IPS-18a (cell line): ENCODE measurements at regions not wholly inside any gene's neighbourhood (a gene's known extent, or its start where the extent isn't known, plus 50 kb on each side); places are given as distances from the start of the nearest gene placed in this dataset.
"Not testable (repeated sequence)": the region's sequence is repeated elsewhere in the genome, so short reads cannot be mapped to it uniquely, and the experiment has no call there.

ENCODE experiments used
- H3K27ac ChIP-seq: one replicate; pipeline ENCODE4 v1.5.1; 2013; ENCODE audit warnings: low read length
- H3K27me3 ChIP-seq: one replicate; pipeline ENCODE4 v1.6.1; 2013; ENCODE audit warnings: mild to moderate bottlenecking, low read length; ENCODE audit not compliant: control insufficient read depth, insufficient read depth
- H3K36me3 ChIP-seq: one replicate; pipeline ENCODE4 v1.6.1; 2013; ENCODE audit warnings: low read depth, low read length; ENCODE audit not compliant: control insufficient read depth
- H3K4me1 ChIP-seq: one replicate; pipeline ENCODE4 v1.6.1; 2013; ENCODE audit warnings: low read depth, low read length; ENCODE audit not compliant: control insufficient read depth
- H3K4me3 ChIP-seq: one replicate; pipeline ENCODE4 v1.5.1; 2013; ENCODE audit warnings: low read length
- H3K9ac ChIP-seq: one replicate; pipeline ENCODE4 v1.6.1; 2013; ENCODE audit warnings: mild to moderate bottlenecking, low read length, moderate library complexity
- H3K9me3 ChIP-seq: one replicate; pipeline ENCODE4 v1.6.1; 2013; ENCODE audit warnings: low read depth, low read length; ENCODE audit not compliant: control insufficient read depth

DNA sequence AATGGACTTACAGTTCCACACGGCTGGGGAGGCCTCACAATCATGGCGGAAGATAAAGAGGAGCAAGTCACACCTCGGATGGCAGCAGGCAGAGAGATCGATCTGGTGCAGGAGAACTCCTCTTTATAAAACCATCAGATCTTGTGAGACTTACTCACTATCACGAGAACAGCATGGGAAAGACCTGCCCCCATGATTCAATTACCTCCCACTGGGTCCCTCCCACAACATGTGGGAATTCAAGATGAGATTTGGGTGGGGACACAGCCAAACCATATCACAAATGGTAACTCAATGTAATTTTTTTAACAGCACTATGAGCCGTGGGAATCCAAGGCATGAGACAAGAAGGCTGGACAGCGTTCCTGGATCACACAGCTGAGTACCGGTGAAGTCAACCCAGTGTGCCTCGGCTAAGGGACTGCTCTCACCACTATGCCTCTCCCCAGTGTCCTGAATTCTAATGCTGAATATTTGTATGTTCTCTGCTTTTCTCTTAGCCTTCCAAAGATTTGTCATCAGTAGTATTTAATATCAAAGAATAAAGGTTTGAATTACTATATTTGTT lies 84.3 kb downstream of the IRS2 start:
- H3K27me3 ChIP-seq, H3K27ac ChIP-seq, H3K4me3 ChIP-seq, H3K9me3 ChIP-seq, H3K36me3 ChIP-seq, H3K9ac ChIP-seq, H3K4me1 ChIP-seq: not testable (repeated sequence)

DNA sequence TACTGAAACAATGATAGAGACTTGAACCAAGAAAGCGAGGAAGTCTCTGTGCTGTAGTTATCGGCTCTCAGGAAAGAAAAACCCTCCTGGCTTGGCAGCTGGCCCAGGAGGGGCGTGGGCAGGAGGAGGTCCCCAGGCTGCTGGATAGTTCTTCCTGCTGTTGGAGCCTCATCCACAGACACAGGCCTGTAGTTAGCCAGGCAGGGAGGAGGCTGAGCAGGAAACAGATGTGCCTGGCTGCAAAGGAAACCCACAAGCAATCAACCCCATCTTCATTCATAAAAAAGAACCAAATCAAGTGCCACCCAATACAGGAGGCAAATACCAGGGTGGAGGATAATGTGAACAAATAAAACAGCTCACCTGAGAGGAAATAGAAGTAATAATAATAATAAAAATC lies 86.2 kb downstream of the IRS2 start:
- H3K9me3 ChIP-seq, result peaks cover 3% of the 10 kb centered on the region
- no peaks in the 10 kb centered on the region for H3K36me3 ChIP-seq
- no peaks in the 10 kb centered on the region for H3K27me3 ChIP-seq
- H3K4me3 ChIP-seq, result no peak overlapping the region
- H3K4me1 ChIP-seq, result no peaks in the 10 kb centered on the region
- no peak overlapping the region for H3K9ac ChIP-seq
- no peak overlapping the region for H3K27ac ChIP-seq

DNA sequence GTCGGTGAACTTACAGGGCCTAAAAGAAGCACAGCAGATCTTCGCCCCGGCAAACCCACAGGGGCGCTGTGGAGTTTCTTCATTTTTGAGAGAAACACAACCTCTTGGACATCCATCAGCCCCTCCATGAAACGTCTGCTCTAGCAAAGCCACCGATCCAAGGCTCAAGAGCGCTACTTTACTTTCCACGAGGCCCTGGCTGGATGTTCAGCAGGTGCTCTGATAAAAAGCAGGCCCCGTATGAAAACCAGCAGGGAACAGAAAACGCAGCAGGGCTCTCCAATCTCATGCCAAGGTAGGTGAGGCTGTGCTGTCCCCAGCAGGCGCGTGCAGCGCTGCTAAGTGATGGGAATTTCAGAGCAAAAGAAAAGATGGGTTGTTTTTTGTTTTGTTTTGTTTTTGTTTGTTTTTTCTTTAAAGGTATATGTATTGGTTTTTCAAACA lies 86.7 kb downstream of the IRS2 start:
- Histone ChIP-seq H3K27ac (no peak overlapping the region), H3K9ac (no peak overlapping the region), H3K27me3 (no peaks in the 10 kb centered on the region), H3K4me1 (no peaks in the 10 kb centered on the region), H3K36me3 (no peaks in the 10 kb centered on the region), H3K4me3 (no peak overlapping the region), H3K9me3 (peaks cover 3% of the 10 kb centered on the region)

DNA sequence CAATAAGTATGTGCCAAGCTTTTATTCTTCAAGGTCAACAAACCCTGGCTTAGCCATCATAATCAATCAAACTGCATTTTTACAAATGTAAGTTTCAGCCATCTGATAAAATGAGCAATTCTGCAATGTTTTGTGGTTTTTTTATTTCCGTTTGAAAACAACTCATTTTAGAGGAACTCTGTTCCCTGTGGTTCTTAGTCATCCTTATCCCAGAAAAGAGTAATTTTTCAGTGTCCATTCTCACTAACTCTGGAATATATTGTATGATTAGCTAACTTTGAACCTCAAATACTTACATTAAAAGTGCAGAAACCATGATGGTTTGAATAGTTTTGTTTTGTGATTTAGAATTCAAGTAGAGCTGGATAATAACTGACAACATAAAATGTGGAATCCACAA lies 87.6 kb downstream of the IRS2 start:
- H3K27me3 ChIP-seq, result no peaks in the 10 kb centered on the region
- H3K4me3 ChIP-seq, result no peak overlapping the region
- no peaks in the 10 kb centered on the region for H3K4me1 ChIP-seq
- no peak overlapping the region for H3K9ac ChIP-seq
- no peaks in the 10 kb centered on the region for H3K9me3 ChIP-seq
- no peaks in the 10 kb centered on the region for H3K36me3 ChIP-seq
- no peak overlapping the region for H3K27ac ChIP-seq

DNA sequence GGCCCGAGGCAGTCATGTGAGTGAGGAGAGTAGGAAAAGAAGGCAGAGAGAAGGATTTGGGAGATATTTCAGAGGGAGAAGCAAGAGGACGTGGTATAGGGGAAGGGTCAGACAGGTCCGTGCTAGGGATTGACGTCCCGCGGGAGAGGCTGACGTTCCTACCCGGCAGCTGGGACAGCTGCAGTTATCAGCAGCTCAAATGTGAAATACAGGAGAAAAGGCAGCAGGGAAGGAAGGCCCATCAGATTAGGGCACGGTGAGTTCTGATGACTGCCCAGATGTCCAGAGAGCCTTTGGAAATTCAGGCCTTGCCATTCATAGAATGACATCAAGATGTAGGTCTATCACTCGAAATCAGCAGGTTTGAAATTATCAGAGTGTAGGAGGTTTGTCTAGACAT lies 88.4 kb downstream of the IRS2 start:
- Histone ChIP-seq H3K36me3 (no peaks in the 10 kb centered on the region), H3K27ac (no peak overlapping the region), H3K4me3 (no peak overlapping the region), H3K27me3 (no peaks in the 10 kb centered on the region), H3K9me3 (no peaks in the 10 kb centered on the region), H3K4me1 (no peaks in the 10 kb centered on the region), H3K9ac (no peak overlapping the region)

DNA sequence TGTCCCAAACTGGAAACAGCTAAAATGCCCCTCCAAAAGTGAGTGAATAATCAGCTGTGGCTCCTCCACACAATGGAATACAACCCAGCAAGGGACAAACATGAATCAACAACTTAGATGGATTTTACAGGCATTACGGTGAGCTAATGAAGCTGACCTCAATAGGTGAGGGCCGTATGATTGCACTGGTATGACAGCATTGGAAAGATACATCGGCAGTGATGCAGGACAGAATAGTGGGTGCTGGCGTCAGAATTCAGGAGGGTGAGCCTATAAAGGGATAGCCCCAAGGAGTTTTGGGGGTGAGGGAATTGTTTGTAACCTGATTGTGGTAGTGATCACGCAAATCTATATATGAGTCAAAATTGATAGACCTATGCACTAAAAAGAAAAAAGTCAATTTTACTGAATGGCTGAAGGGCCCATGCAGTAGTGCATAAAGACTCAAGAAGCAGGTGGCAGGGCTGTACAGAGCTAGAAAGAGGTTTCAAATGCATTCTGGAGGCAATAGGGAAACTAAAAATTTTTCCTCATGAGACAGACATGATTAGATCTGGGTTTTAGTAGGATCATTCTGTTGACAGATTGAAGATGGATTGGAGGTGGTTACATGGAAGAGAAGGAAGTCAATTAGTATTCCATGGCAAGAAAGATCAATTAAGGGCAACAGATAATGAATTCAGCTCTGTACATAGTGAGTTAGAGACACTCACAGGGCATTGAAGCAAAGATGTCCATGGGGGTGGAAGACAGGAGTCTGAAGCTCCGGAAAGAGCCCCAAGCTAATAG lies 90.8 kb downstream of the IRS2 start:
- Histone ChIP-seq H3K27me3 (no peaks in the 10 kb centered on the region), H3K4me1 (no peaks in the 10 kb centered on the region), H3K9me3 (no peaks in the 10 kb centered on the region), H3K27ac (no peak overlapping the region), H3K4me3 (no peak overlapping the region), H3K9ac (no peak overlapping the region), H3K36me3 (no peaks in the 10 kb centered on the region)

DNA sequence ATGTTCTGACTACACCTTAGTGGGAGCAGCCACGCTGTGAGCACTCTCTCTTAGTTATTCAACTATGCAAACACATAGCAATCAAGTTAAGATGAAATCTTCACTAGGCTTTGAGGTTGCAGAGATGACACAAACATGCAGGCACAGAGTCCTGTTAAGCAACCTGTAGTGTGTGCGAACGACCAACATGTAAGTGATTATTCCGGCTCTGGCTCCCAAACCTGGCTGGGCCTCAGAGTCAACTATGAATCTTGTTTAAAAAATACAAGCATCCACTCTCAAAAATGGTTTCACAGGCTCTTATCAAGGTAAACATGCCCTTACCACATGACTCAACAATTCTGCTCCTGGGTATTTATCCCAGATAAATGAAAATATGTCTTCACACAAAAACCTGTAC lies 91.4 kb downstream of the IRS2 start:
- Histone ChIP-seq H3K4me3 (no peak overlapping the region), H3K27ac (no peak overlapping the region), H3K27me3 (no peaks in the 10 kb centered on the region), H3K4me1 (no peaks in the 10 kb centered on the region), H3K9ac (no peak overlapping the region), H3K36me3 (no peaks in the 10 kb centered on the region), H3K9me3 (no peaks in the 10 kb centered on the region)

DNA sequence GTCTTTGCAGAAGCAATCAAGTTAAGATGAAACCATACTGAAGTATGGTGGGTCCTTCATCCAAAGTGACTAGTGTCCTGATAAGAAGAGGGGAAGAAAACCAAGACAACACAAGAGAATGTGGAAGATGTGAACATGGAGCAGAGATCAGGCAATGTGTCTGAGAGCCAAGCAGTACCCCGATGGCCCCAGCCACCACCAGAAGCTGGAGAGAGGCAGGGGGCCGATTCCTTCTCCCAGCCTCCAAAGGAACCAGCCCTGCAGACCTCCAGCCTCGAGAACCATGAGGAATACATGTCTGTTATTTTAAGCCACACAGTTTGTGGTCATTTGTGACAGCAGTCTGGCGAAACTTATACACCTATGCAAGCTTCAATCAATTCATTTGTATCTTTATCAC lies 93.2 kb downstream of the IRS2 start:
- no peak overlapping the region for H3K27ac ChIP-seq
- H3K4me3 ChIP-seq, result no peak overlapping the region

DNA sequence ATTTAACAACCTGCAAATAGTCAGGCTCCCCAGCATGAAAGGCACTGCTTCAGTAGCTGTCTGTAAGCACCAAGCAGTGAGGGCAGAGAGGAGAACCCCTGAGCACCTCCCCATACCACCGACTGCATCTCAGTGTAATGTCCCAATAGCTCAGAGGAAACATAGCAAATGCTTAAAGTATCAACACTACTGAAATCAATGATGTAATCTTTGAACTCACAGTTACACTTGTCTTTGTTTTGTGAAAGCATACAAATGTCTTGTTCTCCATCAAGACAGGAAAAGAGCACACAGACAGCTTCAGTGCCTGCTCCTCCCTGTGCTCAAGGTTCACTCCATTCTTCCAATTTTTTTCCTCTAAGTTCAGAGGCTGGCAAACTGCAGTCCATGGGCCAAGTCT lies 94.7 kb downstream of the IRS2 start:
- H3K36me3 ChIP-seq, result no peaks in the 10 kb centered on the region
- no peak overlapping the region for H3K9ac ChIP-seq
- H3K27ac ChIP-seq, result no peak overlapping the region
- H3K4me1 ChIP-seq, result peaks cover 19% of the 10 kb centered on the region
- no peak overlapping the region for H3K4me3 ChIP-seq
- H3K9me3 ChIP-seq, result no peaks in the 10 kb centered on the region
- H3K27me3 ChIP-seq, result no peaks in the 10 kb centered on the region

More for the DNA sequence above, 93.2 kb downstream of the IRS2 start:
- H3K4me1 ChIP-seq, result peaks cover 8% of the 10 kb centered on the region
- no peak overlapping the region for H3K9ac ChIP-seq
- no peaks in the 10 kb centered on the region for H3K36me3 ChIP-seq
- H3K9me3 ChIP-seq, result no peaks in the 10 kb centered on the region
- H3K27me3 ChIP-seq, result no peaks in the 10 kb centered on the region

DNA sequence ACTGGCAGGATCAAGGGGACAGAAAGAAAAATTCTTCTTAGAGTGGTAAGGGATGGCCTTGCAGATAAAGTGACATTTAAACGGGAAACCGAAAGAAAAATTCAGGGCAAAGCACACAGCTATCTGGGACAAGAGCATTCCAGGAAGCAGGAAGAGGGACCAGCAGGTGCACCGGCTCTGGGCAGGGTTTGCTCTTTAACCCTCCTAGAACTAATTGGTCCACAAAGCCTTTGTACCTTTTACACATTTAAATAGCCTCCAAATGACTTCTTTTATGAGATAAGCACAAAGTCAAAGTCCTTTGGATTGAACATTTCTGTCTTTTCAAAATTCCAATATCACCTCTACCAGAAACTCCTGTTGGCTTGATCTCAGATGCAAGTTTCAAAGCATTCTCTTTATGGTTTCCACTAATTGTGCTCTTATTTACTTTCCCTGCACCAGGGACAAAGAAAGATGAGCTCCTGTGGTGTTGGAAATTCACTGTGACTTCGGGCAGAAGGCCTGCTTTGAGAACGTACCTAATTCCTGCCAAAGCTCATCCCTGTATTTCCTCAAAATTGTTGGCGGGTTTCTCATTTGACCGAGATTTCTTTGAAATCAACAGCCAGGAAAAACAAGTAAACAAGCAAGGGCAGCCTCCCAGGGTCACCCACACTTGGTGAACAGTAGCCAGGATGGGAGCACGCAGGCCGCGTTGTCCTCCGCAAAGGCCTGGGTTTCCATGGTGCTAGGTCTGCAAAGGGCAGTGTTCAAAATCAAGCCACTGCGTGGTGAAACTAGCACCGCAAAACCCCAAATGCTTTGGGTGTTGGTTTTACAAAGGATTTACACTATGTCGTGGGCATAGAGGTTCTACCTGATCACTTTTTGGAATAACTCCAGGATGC lies 98.6 kb downstream of the IRS2 start:
- Histone ChIP-seq H3K27ac (no peak overlapping the region), H3K36me3 (no peaks in the 10 kb centered on the region)

DNA sequence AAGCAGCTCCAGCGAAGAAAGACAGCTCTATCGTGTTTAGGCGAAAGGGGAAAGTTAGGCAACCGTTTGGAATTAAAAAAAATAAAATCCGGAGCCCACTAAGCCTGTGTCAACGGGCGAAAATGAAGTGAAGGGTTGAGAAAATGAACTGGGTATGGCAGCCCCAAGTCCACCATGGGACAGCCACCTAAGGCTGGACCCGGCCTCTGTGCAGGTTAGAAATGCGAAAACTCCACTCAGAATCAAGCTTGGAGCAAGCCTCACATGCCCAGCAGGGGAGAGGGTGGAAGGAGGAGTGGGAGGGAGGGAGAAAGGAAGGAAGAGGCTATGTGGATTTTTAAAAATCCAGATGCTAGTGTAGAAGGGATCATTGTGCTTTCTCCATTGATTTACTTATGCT lies 101.2 kb downstream of the IRS2 start:
- Histone ChIP-seq H3K27ac (no peak overlapping the region), H3K36me3 (no peaks in the 10 kb centered on the region), H3K4me3 (no peak overlapping the region), H3K9me3 (no peaks in the 10 kb centered on the region), H3K4me1 (peaks cover 23% of the 10 kb centered on the region), H3K9ac (no peak overlapping the region), H3K27me3 (no peaks in the 10 kb centered on the region)

More for the DNA sequence above, 98.6 kb downstream of the IRS2 start:
- H3K4me1 ChIP-seq, result peaks cover 23% of the 10 kb centered on the region
- no peak overlapping the region for H3K9ac ChIP-seq
- no peaks in the 10 kb centered on the region for H3K9me3 ChIP-seq
- H3K4me3 ChIP-seq, result peak overlapping the region; percentile 33
- no peaks in the 10 kb centered on the region for H3K27me3 ChIP-seq
